WTC11 (cell line): ENCODE measurements at regions not wholly inside any gene's neighbourhood (a gene's known extent, or its start where the extent isn't known, plus 50 kb on each side); places are given as distances from the start of the nearest gene placed in this dataset.

Experiments
- ATAC-seq: fragments of 200-7000 bp; cut with Tn5 transposase; 2 replicates; pipeline ENCODE4 v1.10.0; 2021; ENCODE audit warnings: mild to moderate bottlenecking, moderate library complexity
- CTCF ChIA-PET: fragments of 300-600 bp; sonication (Branson Sonifier 250); formaldehyde crosslinking; loops from one replicate; lab custom pipeline; 2021; ENCODE audit warnings: antibody characterized with exemption; lab: Charles Lee
- POLR2A ChIA-PET: fragments of 350-600 bp; sonication (Branson Sonifier 250); formaldehyde crosslinking; loops from one replicate; lab custom pipeline; 2021; ENCODE audit warnings: antibody characterized with exemption; lab: Charles Lee
- DNase-seq: peaks from one replicate; pipeline ENCODE4 v3.0.0; 2021; ENCODE audit warnings: low spot score
- H3K27ac Mint-ChIP-seq: 2 replicates; pipeline ENCODE4 v1.8.0; 2021; ENCODE audit warnings: mixed read lengths
- H3K27me3 Mint-ChIP-seq: 2 replicates; pipeline ENCODE4 v1.8.0; 2021; ENCODE audit warnings: low read depth, mild to moderate bottlenecking, moderate library complexity, mixed read lengths
- H3K36me3 Mint-ChIP-seq: 2 replicates; pipeline ENCODE4 v1.8.0; 2021; ENCODE audit warnings: mixed read lengths
- H3K4me1 Mint-ChIP-seq: 2 replicates; pipeline ENCODE4 v1.8.0; 2022; ENCODE audit warnings: mixed read lengths
- H3K4me3 Mint-ChIP-seq: 2 replicates; pipeline ENCODE4 v1.8.0; 2021; ENCODE audit warnings: mild to moderate bottlenecking, moderate library complexity, mixed read lengths
- H3K9me3 Mint-ChIP-seq: 2 replicates; pipeline ENCODE4 v1.8.0; 2021; ENCODE audit warnings: mixed read lengths
- EMX1 ChIP-seq: fragments of 250-450 bp; sonication (Bioruptor Pico); IDR thresholded peaks from 2 replicates; pipeline ENCODE4 v1.8.0; 2021; ENCODE audit warnings: mild to moderate bottlenecking
- GABPB1 ChIP-seq: sonication (generic); formaldehyde crosslinking; IDR thresholded peaks from 2 replicates; pipeline ENCODE4 v1.8.1; 2023; ENCODE audit warnings: mild to moderate bottlenecking, missing genetic modification reagents
- GTF2I ChIP-seq: fragments of 250-450 bp; sonication (Bioruptor Pico); conservative IDR thresholded peaks from 2 replicates; pipeline ENCODE4 v1.4.0; 2021; ENCODE audit warnings: mild to moderate bottlenecking
- NFATC4 ChIP-seq: fragments of 250-450 bp; sonication (Bioruptor Pico); IDR thresholded peaks from 2 replicates; pipeline ENCODE4 v1.9.0; 2021; ENCODE audit warnings: mild to moderate bottlenecking
- SMAD4 ChIP-seq: sonication (generic); formaldehyde crosslinking; IDR thresholded peaks from 2 replicates; pipeline ENCODE4 v1.8.0; 2022; ENCODE audit warnings: mild to moderate bottlenecking, missing genetic modification reagents
- SP1 ChIP-seq: sonication (generic); formaldehyde crosslinking; conservative IDR thresholded peaks from 2 replicates; pipeline ENCODE4 v1.8.1; 2022; ENCODE audit warnings: missing genetic modification reagents
- ZNF232 ChIP-seq: sonication (generic); formaldehyde crosslinking; IDR thresholded peaks from 2 replicates; pipeline ENCODE4 v1.8.0; 2022; ENCODE audit warnings: mild to moderate bottlenecking, missing genetic modification reagents
- ZNF263 ChIP-seq: sonication (generic); formaldehyde crosslinking; IDR thresholded peaks from 2 replicates; pipeline ENCODE4 v1.8.1; 2022; ENCODE audit warnings: low read depth, mild to moderate bottlenecking, moderate library complexity, missing genetic modification reagents
- ZNF396 ChIP-seq: fragments of 250-450 bp; sonication (Bioruptor Pico); IDR thresholded peaks from 2 replicates; pipeline ENCODE4 v1.8.0; 2021; ENCODE audit warnings: mild to moderate bottlenecking, moderate library complexity, borderline replicate concordance
- ZNF416 ChIP-seq: fragments of 250-450 bp; sonication (Bioruptor Pico); IDR thresholded peaks from 2 replicates; pipeline ENCODE4 v1.9.0; 2021; ENCODE audit warnings: mild to moderate bottlenecking, inconsistent platforms
- TF ChIP-seq, protein P1 (sequence below): sonication (generic); formaldehyde crosslinking; conservative IDR thresholded peaks from 2 replicates; pipeline ENCODE4 v1.8.1; 2023; ENCODE audit warnings: mild to moderate bottlenecking, low read depth, missing genetic modification reagents, moderate library complexity
- TF ChIP-seq, protein P2 (sequence below): sonication (generic); formaldehyde crosslinking; IDR thresholded peaks from 2 replicates; pipeline ENCODE4 v1.8.1; 2023; ENCODE audit warnings: mild to moderate bottlenecking, missing genetic modification reagents, borderline replicate concordance
- TF ChIP-seq, protein P3 (sequence below): sonication (generic); formaldehyde crosslinking; IDR thresholded peaks from 2 replicates; pipeline ENCODE4 v1.8.0; 2022; ENCODE audit warnings: missing genetic modification reagents
- TF ChIP-seq, protein P4 (sequence below): fragments of 250-450 bp; sonication (Bioruptor Pico); conservative IDR thresholded peaks from 2 replicates; pipeline ENCODE4 v1.9.0; 2021; ENCODE audit warnings: mild to moderate bottlenecking
- TF ChIP-seq, protein P5 (sequence below): fragments of 250-450 bp; sonication (Bioruptor Pico); IDR thresholded peaks from 2 replicates; pipeline ENCODE4 v1.9.0; 2021; ENCODE audit warnings: mild to moderate bottlenecking, borderline replicate concordance
- TF ChIP-seq, protein P6 (sequence below): sonication (generic); formaldehyde crosslinking; IDR thresholded peaks from 2 replicates; pipeline ENCODE4 v1.8.1; 2023; ENCODE audit warnings: mild to moderate bottlenecking, missing genetic modification reagents

DNA sequence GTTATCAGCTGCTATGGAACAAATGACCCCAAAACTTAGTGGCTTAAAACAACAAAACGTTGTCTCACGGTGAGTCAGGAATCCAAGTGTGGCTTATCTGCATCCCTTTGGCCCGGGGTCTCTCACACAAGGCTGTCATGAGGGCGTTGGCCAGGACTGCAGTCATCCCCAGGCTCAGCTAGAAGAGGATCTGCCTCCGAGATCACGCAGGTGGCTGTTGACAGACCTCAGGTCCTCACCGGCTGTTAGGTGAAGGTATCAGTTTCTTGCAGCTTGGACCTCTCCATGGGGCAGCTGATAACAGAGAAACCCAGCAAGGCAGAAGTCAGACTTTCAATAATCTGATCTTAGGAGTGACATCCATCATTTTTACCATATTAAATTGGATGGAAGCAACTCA is 52.7 kb upstream of the SYT6 start:
- POLR2A ChIA-PET, result interaction anchor here (0.6 kb wide), 1 partner anchor 399 kb away, joined by 3 read pairs; no protein-coding TSS in a partner anchor
- DNase-seq (no peak), ATAC-seq (no peak)
- Mint-ChIP-seq H3K4me3 (no peak overlapping the region), H3K27ac (no peak overlapping the region), H3K4me1 (peaks cover 6% of the 10 kb centered on the region), H3K27me3 (peaks cover 70% of the 10 kb centered on the region), H3K9me3 (no peaks in the 10 kb centered on the region), H3K36me3 (no peaks in the 10 kb centered on the region)
- no peak for TF ChIP-seq GABPB1 (CRISPR knock-in tag)
- TF ChIP-seq, protein P1, sequence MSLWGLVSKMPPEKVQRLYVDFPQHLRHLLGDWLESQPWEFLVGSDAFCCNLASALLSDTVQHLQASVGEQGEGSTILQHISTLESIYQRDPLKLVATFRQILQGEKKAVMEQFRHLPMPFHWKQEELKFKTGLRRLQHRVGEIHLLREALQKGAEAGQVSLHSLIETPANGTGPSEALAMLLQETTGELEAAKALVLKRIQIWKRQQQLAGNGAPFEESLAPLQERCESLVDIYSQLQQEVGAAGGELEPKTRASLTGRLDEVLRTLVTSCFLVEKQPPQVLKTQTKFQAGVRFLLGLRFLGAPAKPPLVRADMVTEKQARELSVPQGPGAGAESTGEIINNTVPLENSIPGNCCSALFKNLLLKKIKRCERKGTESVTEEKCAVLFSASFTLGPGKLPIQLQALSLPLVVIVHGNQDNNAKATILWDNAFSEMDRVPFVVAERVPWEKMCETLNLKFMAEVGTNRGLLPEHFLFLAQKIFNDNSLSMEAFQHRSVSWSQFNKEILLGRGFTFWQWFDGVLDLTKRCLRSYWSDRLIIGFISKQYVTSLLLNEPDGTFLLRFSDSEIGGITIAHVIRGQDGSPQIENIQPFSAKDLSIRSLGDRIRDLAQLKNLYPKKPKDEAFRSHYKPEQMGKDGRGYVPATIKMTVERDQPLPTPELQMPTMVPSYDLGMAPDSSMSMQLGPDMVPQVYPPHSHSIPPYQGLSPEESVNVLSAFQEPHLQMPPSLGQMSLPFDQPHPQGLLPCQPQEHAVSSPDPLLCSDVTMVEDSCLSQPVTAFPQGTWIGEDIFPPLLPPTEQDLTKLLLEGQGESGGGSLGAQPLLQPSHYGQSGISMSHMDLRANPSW (CRISPR knock-in tag), result no peak
- no peak for TF ChIP-seq ZNF232
- TF ChIP-seq, protein P2, sequence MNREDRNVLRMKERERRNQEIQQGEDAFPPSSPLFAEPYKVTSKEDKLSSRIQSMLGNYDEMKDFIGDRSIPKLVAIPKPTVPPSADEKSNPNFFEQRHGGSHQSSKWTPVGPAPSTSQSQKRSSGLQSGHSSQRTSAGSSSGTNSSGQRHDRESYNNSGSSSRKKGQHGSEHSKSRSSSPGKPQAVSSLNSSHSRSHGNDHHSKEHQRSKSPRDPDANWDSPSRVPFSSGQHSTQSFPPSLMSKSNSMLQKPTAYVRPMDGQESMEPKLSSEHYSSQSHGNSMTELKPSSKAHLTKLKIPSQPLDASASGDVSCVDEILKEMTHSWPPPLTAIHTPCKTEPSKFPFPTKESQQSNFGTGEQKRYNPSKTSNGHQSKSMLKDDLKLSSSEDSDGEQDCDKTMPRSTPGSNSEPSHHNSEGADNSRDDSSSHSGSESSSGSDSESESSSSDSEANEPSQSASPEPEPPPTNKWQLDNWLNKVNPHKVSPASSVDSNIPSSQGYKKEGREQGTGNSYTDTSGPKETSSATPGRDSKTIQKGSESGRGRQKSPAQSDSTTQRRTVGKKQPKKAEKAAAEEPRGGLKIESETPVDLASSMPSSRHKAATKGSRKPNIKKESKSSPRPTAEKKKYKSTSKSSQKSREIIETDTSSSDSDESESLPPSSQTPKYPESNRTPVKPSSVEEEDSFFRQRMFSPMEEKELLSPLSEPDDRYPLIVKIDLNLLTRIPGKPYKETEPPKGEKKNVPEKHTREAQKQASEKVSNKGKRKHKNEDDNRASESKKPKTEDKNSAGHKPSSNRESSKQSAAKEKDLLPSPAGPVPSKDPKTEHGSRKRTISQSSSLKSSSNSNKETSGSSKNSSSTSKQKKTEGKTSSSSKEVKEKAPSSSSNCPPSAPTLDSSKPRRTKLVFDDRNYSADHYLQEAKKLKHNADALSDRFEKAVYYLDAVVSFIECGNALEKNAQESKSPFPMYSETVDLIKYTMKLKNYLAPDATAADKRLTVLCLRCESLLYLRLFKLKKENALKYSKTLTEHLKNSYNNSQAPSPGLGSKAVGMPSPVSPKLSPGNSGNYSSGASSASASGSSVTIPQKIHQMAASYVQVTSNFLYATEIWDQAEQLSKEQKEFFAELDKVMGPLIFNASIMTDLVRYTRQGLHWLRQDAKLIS (CRISPR knock-in tag), result no peak
- no peak for TF ChIP-seq ZNF416 (CRISPR knock-in tag)
- no peak for TF ChIP-seq SP1
- TF ChIP-seq, protein P3, sequence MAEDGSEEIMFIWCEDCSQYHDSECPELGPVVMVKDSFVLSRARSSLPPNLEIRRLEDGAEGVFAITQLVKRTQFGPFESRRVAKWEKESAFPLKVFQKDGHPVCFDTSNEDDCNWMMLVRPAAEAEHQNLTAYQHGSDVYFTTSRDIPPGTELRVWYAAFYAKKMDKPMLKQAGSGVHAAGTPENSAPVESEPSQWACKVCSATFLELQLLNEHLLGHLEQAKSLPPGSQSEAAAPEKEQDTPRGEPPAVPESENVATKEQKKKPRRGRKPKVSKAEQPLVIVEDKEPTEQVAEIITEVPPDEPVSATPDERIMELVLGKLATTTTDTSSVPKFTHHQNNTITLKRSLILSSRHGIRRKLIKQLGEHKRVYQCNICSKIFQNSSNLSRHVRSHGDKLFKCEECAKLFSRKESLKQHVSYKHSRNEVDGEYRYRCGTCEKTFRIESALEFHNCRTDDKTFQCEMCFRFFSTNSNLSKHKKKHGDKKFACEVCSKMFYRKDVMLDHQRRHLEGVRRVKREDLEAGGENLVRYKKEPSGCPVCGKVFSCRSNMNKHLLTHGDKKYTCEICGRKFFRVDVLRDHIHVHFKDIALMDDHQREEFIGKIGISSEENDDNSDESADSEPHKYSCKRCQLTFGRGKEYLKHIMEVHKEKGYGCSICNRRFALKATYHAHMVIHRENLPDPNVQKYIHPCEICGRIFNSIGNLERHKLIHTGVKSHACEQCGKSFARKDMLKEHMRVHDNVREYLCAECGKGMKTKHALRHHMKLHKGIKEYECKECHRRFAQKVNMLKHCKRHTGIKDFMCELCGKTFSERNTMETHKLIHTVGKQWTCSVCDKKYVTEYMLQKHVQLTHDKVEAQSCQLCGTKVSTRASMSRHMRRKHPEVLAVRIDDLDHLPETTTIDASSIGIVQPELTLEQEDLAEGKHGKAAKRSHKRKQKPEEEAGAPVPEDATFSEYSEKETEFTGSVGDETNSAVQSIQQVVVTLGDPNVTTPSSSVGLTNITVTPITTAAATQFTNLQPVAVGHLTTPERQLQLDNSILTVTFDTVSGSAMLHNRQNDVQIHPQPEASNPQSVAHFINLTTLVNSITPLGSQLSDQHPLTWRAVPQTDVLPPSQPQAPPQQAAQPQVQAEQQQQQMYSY (CRISPR knock-in tag), result no peak
- no peak for TF ChIP-seq ZNF263 (CRISPR knock-in tag)
- TF ChIP-seq, protein P4, sequence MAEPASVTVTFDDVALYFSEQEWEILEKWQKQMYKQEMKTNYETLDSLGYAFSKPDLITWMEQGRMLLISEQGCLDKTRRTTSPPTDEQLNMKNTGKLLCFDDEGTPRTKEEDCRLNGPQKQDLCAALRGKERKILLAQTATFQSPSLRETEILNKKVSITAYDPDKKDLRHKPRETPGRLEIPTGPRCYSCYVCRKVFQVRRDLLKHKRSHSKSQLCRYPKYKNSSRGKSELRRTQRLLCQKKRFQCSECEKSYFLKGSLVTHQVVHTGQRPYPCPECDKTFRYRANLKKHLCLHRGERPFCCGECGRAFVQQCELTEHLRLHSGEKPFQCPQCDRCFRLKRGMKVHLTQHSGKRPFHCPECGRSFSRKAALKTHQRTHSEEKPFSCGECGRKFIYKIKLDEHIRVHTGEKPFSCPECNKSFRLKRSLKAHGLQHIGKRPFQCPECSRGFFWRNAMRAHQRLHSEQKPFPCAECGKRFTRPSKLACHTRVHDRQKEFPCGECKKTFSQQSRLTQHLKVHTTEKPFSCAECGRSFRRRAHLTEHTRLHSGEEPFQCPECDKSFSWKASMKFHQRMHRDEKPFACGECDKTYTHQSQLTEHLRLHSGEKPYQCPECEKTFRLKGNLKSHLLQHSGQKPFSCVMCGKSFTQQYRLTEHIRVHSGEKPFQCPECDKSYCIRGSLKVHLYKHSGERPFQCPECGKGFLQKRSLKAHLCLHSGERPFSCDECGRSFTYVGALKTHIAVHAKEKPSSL, result no peak
- TF ChIP-seq EMX1 (CRISPR knock-in tag), result no peak
- TF ChIP-seq, protein P5, sequence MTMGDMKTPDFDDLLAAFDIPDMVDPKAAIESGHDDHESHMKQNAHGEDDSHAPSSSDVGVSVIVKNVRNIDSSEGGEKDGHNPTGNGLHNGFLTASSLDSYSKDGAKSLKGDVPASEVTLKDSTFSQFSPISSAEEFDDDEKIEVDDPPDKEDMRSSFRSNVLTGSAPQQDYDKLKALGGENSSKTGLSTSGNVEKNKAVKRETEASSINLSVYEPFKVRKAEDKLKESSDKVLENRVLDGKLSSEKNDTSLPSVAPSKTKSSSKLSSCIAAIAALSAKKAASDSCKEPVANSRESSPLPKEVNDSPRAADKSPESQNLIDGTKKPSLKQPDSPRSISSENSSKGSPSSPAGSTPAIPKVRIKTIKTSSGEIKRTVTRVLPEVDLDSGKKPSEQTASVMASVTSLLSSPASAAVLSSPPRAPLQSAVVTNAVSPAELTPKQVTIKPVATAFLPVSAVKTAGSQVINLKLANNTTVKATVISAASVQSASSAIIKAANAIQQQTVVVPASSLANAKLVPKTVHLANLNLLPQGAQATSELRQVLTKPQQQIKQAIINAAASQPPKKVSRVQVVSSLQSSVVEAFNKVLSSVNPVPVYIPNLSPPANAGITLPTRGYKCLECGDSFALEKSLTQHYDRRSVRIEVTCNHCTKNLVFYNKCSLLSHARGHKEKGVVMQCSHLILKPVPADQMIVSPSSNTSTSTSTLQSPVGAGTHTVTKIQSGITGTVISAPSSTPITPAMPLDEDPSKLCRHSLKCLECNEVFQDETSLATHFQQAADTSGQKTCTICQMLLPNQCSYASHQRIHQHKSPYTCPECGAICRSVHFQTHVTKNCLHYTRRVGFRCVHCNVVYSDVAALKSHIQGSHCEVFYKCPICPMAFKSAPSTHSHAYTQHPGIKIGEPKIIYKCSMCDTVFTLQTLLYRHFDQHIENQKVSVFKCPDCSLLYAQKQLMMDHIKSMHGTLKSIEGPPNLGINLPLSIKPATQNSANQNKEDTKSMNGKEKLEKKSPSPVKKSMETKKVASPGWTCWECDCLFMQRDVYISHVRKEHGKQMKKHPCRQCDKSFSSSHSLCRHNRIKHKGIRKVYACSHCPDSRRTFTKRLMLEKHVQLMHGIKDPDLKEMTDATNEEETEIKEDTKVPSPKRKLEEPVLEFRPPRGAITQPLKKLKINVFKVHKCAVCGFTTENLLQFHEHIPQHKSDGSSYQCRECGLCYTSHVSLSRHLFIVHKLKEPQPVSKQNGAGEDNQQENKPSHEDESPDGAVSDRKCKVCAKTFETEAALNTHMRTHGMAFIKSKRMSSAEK (CRISPR knock-in tag), result no peak
- no peak for TF ChIP-seq GTF2I
- TF ChIP-seq, protein P6, sequence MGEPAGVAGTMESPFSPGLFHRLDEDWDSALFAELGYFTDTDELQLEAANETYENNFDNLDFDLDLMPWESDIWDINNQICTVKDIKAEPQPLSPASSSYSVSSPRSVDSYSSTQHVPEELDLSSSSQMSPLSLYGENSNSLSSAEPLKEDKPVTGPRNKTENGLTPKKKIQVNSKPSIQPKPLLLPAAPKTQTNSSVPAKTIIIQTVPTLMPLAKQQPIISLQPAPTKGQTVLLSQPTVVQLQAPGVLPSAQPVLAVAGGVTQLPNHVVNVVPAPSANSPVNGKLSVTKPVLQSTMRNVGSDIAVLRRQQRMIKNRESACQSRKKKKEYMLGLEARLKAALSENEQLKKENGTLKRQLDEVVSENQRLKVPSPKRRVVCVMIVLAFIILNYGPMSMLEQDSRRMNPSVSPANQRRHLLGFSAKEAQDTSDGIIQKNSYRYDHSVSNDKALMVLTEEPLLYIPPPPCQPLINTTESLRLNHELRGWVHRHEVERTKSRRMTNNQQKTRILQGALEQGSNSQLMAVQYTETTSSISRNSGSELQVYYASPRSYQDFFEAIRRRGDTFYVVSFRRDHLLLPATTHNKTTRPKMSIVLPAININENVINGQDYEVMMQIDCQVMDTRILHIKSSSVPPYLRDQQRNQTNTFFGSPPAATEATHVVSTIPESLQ (CRISPR knock-in tag), result no peak
- TF ChIP-seq ZNF396, result no peak
- no peak for TF ChIP-seq NFATC4 (CRISPR knock-in tag)
- TF ChIP-seq SMAD4 (CRISPR knock-in tag), result no peak
- CTCF ChIA-PET, result interaction anchor here (1.2 kb wide), 1 partner anchor 77 kb away, joined by 3 read pairs; no protein-coding TSS in a partner anchor
